HCT116 (cell line): ENCODE measurements at regions not wholly inside any gene's neighbourhood (a gene's known extent, or its start where the extent isn't known, plus 50 kb on each side); places are given as distances from the start of the nearest gene placed in this dataset.

Source experiments
- ATF3 ChIP-seq: IDR thresholded peaks from 2 replicates; pipeline ENCODE4 v1.6.1; 2012
- EGR1 ChIP-seq: IDR thresholded peaks from 2 replicates; pipeline ENCODE4 v1.6.1; 2012; ENCODE audit warnings: low read depth
- POLR2A ChIP-seq: IDR thresholded peaks from 2 replicates; pipeline ENCODE4 v1.7.0; 2011; ENCODE audit warnings: borderline replicate concordance; ENCODE audit not compliant: insufficient read depth, insufficient read length; ENCODE audit errors: extremely low read depth
- POLR2AphosphoS5 ChIP-seq: IDR thresholded peaks from 2 replicates; pipeline ENCODE4 v1.6.1; 2011; ENCODE audit warnings: mild to moderate bottlenecking, low read depth, low read length, moderate library complexity
- RAD21 ChIP-seq: IDR thresholded peaks from 2 replicates; pipeline ENCODE4 v1.6.1; 2012; ENCODE audit warnings: low read depth, mild to moderate bottlenecking
- SIN3A ChIP-seq: IDR thresholded peaks from 2 replicates; pipeline ENCODE4 v1.6.1; 2012; ENCODE audit warnings: low read depth
- TF ChIP-seq, protein P1 (sequence below), 3 experiments: fragments of 200-600 bp in 1 of 3; sonication (generic) in 1 of 3; IDR thresholded peaks in 2 of 3; conservative IDR thresholded peaks in 1 of 3; 2 replicates each; pipeline ENCODE4 v1.5.1; 2012 to 2017; ENCODE audit warnings: low read depth in 2 of 3, low read length in 2 of 3, antibody characterized with exemption in 1 of 3, borderline replicate concordance in 1 of 3, control low read depth in 1 of 3, mild to moderate bottlenecking in 1 of 3, mixed read lengths in 1 of 3, mixed run types in 1 of 3, moderate library complexity in 1 of 3; ENCODE audit not compliant: insufficient read depth in 1 of 3
- TF ChIP-seq, protein P2 (sequence below): IDR thresholded peaks from 2 replicates; pipeline ENCODE4 v1.6.1; 2012
- TF ChIP-seq, protein P3 (sequence below): IDR thresholded peaks from 2 replicates; pipeline ENCODE4 v1.6.1; 2012; ENCODE audit warnings: low read depth

GRCh38 chr3:81913886-81914663, 152.6 kb upstream of the GBE1 start:
- no peak for TF ChIP-seq ATF3
- no peak for TF ChIP-seq POLR2A
- TF ChIP-seq SIN3A, result no peak
- TF ChIP-seq, protein P1, sequence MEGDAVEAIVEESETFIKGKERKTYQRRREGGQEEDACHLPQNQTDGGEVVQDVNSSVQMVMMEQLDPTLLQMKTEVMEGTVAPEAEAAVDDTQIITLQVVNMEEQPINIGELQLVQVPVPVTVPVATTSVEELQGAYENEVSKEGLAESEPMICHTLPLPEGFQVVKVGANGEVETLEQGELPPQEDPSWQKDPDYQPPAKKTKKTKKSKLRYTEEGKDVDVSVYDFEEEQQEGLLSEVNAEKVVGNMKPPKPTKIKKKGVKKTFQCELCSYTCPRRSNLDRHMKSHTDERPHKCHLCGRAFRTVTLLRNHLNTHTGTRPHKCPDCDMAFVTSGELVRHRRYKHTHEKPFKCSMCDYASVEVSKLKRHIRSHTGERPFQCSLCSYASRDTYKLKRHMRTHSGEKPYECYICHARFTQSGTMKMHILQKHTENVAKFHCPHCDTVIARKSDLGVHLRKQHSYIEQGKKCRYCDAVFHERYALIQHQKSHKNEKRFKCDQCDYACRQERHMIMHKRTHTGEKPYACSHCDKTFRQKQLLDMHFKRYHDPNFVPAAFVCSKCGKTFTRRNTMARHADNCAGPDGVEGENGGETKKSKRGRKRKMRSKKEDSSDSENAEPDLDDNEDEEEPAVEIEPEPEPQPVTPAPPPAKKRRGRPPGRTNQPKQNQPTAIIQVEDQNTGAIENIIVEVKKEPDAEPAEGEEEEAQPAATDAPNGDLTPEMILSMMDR (IDR thresholded peaks at IDR 0.05 in 2 of 3, conservative IDR thresholded peaks at IDR 0.05 in 1 of 3; ENCODE audit: borderline replicate concordance in 1 of 3, insufficient read depth in 1 of 3, low read depth in 2 of 3, low read length in 2 of 3), result no peak
- TF ChIP-seq, protein P2, sequence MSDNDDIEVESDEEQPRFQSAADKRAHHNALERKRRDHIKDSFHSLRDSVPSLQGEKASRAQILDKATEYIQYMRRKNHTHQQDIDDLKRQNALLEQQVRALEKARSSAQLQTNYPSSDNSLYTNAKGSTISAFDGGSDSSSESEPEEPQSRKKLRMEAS, result no peak
- TF ChIP-seq POLR2AphosphoS5, result no peak
- TF ChIP-seq RAD21, result no peak
- TF ChIP-seq, protein P3, sequence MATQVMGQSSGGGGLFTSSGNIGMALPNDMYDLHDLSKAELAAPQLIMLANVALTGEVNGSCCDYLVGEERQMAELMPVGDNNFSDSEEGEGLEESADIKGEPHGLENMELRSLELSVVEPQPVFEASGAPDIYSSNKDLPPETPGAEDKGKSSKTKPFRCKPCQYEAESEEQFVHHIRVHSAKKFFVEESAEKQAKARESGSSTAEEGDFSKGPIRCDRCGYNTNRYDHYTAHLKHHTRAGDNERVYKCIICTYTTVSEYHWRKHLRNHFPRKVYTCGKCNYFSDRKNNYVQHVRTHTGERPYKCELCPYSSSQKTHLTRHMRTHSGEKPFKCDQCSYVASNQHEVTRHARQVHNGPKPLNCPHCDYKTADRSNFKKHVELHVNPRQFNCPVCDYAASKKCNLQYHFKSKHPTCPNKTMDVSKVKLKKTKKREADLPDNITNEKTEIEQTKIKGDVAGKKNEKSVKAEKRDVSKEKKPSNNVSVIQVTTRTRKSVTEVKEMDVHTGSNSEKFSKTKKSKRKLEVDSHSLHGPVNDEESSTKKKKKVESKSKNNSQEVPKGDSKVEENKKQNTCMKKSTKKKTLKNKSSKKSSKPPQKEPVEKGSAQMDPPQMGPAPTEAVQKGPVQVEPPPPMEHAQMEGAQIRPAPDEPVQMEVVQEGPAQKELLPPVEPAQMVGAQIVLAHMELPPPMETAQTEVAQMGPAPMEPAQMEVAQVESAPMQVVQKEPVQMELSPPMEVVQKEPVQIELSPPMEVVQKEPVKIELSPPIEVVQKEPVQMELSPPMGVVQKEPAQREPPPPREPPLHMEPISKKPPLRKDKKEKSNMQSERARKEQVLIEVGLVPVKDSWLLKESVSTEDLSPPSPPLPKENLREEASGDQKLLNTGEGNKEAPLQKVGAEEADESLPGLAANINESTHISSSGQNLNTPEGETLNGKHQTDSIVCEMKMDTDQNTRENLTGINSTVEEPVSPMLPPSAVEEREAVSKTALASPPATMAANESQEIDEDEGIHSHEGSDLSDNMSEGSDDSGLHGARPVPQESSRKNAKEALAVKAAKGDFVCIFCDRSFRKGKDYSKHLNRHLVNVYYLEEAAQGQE, result no peak
- no peak for TF ChIP-seq EGR1
